Stomach (tissue), 8 donors: ENCODE measurements at regions not wholly inside any gene's neighbourhood (a gene's known extent, or its start where the extent isn't known, plus 50 kb on each side); places are given as distances from the start of the nearest gene placed in this dataset.

Experiments used
- DNase-seq, 2 donors: peaks; one replicate each; pipeline versions ENCODE4 v3.0.0 to v3.0.0-alpha.2; 2013 to 2019
- H3K27ac ChIP-seq, 5 donors: fragments of 200-600 bp in 4 of 5; sonication (generic) in 4 of 5; one replicate each; pipeline ENCODE4 v1.5.1; 2013 to 2019; ENCODE audit warnings: mild to moderate bottlenecking in 1 of 5, moderate library complexity in 1 of 5
- H3K27me3 ChIP-seq, 3 donors: fragments of 200-600 bp; sonication (generic); one replicate each; pipeline ENCODE4 v1.5.1; 2017 to 2019; ENCODE audit warnings: mixed run types in 1 of 3
- H3K36me3 ChIP-seq, 4 donors: fragments of 200-600 bp; sonication (generic); 1 replicate in 3 of 4; 2 replicates in 1 of 4; pipeline ENCODE4 v1.5.1; 2016 to 2019
- H3K4me1 ChIP-seq, 4 donors: fragments of 200-600 bp; sonication (generic); one replicate each; pipeline ENCODE4 v1.5.1; 2016 to 2019
- H3K4me3 ChIP-seq, 4 donors: fragments of 200-600 bp; sonication (generic) in 3 of 4; one replicate each; pipeline ENCODE4 v1.5.1; 2016 to 2019; ENCODE audit warnings: mild to moderate bottlenecking in 1 of 4
- H3K9me3 ChIP-seq, 4 donors: fragments of 200-600 bp; sonication (generic); one replicate each; pipeline ENCODE4 v1.5.1; 2016 to 2019
- EP300 ChIP-seq: sonication (generic); formaldehyde crosslinking; IDR thresholded peaks from one replicate; pipeline ENCODE4 v1.6.1; 2017; ENCODE audit warnings: antibody characterized with exemption
- POLR2A ChIP-seq, 4 donors: fragments of 450-650 bp; IDR thresholded peaks; one replicate each; pipeline ENCODE4 v1.6.1; 2016; ENCODE audit warnings: antibody characterized with exemption in 4 of 4, control low read depth in 2 of 4, mild to moderate bottlenecking in 1 of 4, moderate library complexity in 1 of 4
- POLR2AphosphoS5 ChIP-seq, 3 donors: sonication (generic); formaldehyde crosslinking; IDR thresholded peaks; one replicate each; pipeline ENCODE4 v1.6.1; 2016; ENCODE audit warnings: antibody characterized with exemption in 3 of 3
- WGBS, 5 donors: extraction: QIAGEN DNeasy Blood & Tissue Kit in 3 of 5; methylation state at CpG; one replicate each; pipeline versions ENCODE4 v1.1.5 to v1.1.7; 2013 to 2018; 5-methylcytosine and 5-hydroxymethylcytosine counted together
- intact Hi-C: fragments of 100-400 bp; cut with DNase I; formaldehyde crosslinking; loops from one replicate; pipeline ENCODE4 v1.15.1; 2023; ENCODE audit warnings: low total_unique reads
- TF ChIP-seq, protein P1 (sequence below), 7 experiments: fragments of 450-650 bp in 4 of 7; fragments of 200-600 bp in 3 of 7; sonication (generic) in 3 of 7; IDR thresholded peaks; one replicate each; pipeline ENCODE4 v1.5.1; 2016 to 2019; ENCODE audit warnings: antibody characterized with exemption in 7 of 7, control low read depth in 2 of 7, mild to moderate bottlenecking in 1 of 7
- donor health status: healthy with polysubstance abuse.
- donor health status: Bipolar disorder and iron deficiency.
- donor health status: healthy.

DNA sequence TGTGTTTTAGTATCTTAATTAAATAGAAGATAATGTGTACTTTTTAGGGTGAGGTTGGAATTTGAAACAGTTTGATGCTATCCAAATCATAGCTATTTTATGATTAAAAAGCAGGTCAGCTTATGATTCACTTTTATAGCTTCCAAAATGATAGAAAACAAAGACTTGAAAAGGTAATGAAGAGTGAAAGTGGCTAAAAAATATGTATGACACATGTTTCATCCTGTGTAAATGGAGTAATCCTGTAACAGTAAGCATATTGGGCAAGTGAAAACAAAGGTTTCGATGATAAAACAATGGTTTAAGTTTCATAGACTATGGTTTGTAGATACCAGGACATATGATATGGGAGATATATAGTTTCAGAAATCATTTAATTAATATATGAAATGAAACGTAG, 456.2 kb downstream of the PCDH20 start:
- H3K4me1 ChIP-seq = no peaks in the 10 kb centered on the region
- WGBS, 5 donors = 67 to 90% (median 78%) methylated on average over 2 of the region's 2 CpGs
- H3K27ac ChIP-seq = no peak overlapping the region
- DNase-seq = no peak
- TF ChIP-seq EP300 (no peak), POLR2A (IDR thresholded peaks at IDR 0.05) (no peak), POLR2AphosphoS5 (IDR thresholded peaks at IDR 0.05) (no peak)
- no peaks in the 10 kb centered on the region for H3K36me3 ChIP-seq
- intact Hi-C loops = no loop called here
- H3K4me3 ChIP-seq = no peak overlapping the region
- H3K9me3 ChIP-seq = no peaks in the 10 kb centered on the region
- H3K27me3 ChIP-seq = no peaks in the 10 kb centered on the region

DNA sequence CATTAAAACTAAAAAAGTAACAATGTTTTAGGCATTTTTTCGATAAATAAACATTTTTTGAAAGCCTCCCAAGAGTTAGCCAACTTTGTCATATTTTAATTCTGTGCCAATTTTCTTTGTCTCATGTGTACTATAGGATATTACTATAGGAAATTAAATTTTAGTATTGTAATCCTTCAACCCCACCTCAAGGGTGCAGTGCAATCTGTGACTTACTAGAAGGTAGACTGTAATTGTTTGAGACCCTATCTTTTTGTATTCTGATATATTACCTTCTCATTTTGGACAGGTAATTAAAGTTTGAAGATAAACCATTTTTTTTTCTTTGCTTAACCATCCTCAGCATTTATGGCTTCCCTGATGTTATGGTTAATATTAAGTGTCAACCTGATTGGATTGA, 457.8 kb downstream of the PCDH20 start:
- Histone ChIP-seq H3K9me3 (no peaks in the 10 kb centered on the region), H3K27me3 (no peaks in the 10 kb centered on the region), H3K4me3 (no peak overlapping the region), H3K4me1 (no peaks in the 10 kb centered on the region), H3K36me3 (no peaks in the 10 kb centered on the region), H3K27ac (no peak overlapping the region)
- TF ChIP-seq POLR2AphosphoS5 (IDR thresholded peaks at IDR 0.05) (no peak), POLR2A (IDR thresholded peaks at IDR 0.05) (no peak), EP300 (no peak)
- TF ChIP-seq, protein P1, sequence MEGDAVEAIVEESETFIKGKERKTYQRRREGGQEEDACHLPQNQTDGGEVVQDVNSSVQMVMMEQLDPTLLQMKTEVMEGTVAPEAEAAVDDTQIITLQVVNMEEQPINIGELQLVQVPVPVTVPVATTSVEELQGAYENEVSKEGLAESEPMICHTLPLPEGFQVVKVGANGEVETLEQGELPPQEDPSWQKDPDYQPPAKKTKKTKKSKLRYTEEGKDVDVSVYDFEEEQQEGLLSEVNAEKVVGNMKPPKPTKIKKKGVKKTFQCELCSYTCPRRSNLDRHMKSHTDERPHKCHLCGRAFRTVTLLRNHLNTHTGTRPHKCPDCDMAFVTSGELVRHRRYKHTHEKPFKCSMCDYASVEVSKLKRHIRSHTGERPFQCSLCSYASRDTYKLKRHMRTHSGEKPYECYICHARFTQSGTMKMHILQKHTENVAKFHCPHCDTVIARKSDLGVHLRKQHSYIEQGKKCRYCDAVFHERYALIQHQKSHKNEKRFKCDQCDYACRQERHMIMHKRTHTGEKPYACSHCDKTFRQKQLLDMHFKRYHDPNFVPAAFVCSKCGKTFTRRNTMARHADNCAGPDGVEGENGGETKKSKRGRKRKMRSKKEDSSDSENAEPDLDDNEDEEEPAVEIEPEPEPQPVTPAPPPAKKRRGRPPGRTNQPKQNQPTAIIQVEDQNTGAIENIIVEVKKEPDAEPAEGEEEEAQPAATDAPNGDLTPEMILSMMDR (IDR thresholded peaks at IDR 0.05) = no peak
- DNase-seq = no peak
- intact Hi-C loops = no loop called here
- 18 to 50% (median 34%) methylated on average over 1 of the region's 1 CpG for WGBS, 5 donors

DNA sequence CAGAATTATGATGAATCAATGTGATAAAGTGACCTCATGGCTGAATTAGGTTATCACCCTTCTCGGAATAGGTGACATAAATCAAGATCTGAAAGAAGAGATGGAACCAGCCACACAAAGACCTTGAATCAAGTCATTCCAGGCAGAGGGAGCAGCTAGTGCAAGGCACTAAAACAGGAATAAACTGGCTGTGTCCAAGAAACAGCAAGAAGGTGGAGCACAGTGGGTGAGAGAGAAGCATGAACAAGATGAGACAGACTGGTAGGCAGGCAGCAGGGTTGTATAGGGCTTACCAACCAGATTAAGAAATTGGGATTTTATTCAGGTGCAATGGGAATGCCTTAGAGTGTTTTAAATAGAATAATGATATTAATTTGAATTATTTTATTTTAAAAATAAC, 470.3 kb downstream of the PCDH20 start:
- peaks cover 0 to 8% (median 0%) of the 10 kb centered on the region in 4 donors for H3K9me3 ChIP-seq
- H3K27ac ChIP-seq = no peak overlapping the region
- WGBS, 5 donors = 0 to 52% (median 29%) methylated on average over 1 of the region's 1 CpG
- TF ChIP-seq EP300 (no peak), POLR2AphosphoS5 (IDR thresholded peaks at IDR 0.05) (no peak), POLR2A (IDR thresholded peaks at IDR 0.05) (no peak)
- TF ChIP-seq, protein P1 (IDR thresholded peaks at IDR 0.05) = no peak
- intact Hi-C loops = no loop called here
- DNase-seq = no peak
- no peaks in the 10 kb centered on the region for H3K36me3 ChIP-seq
- no peaks in the 10 kb centered on the region for H3K4me1 ChIP-seq
- H3K27me3 ChIP-seq = no peaks in the 10 kb centered on the region
- no peak overlapping the region for H3K4me3 ChIP-seq

DNA sequence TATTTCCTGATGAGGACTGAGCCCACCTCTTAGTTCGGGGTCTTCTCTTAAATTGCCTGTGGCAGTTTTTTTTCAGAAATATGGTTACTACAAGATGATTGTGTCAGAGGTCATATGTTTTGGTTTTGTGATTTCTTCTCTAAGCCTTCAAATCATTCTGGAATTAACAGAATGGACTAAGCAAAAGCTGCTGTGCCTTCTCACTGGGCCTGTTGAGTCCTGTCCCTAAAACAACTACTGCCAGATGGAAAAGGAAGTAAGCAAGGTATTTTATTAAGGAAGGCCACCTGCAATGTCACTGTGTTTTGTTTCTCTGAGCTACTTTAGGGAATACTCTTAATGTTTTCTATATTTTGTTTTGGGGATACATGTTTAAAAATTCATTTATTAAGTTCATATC, 470.8 kb downstream of the PCDH20 start:
- no peak for DNase-seq
- Histone ChIP-seq H3K27me3 (no peaks in the 10 kb centered on the region), H3K4me3 (no peak overlapping the region), H3K4me1 (no peaks in the 10 kb centered on the region), H3K36me3 (no peaks in the 10 kb centered on the region), H3K27ac (no peak overlapping the region), H3K9me3 (peaks cover 0 to 6% (median 0%) of the 10 kb centered on the region in 4 donors)
- intact Hi-C loops = no loop called here
- no peak for TF ChIP-seq EP300
- no peak for TF ChIP-seq POLR2A (IDR thresholded peaks at IDR 0.05)
- TF ChIP-seq, protein P1 (IDR thresholded peaks at IDR 0.05) = no peak
- TF ChIP-seq POLR2AphosphoS5 (IDR thresholded peaks at IDR 0.05) = no peak
- WGBS, 5 donors = 55 to 80% (median 73%) methylated on average over 1 of the region's 1 CpG

DNA sequence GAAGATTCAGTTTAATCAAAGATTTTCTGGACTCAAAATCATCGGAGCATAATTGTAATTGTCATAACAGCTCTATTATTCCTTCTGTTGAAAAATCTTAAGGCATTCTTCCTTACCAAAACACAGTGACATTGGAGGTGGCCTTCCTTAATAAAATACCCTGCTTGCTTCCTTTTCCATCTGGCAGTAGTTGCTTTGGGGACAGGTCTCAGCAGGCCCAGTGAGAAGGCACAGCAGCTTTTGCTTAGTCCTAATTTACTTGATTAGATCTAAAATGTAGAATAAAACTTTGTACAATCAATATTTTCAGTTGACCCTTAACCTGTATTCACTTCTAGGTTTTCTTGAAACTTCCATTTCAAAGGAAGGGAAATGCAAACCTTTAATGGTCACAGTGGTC, 471.6 kb downstream of the PCDH20 start:
- TF ChIP-seq POLR2A (IDR thresholded peaks at IDR 0.05) = no peak
- TF ChIP-seq EP300 = no peak
- TF ChIP-seq, protein P1 (IDR thresholded peaks at IDR 0.05) = no peak
- no peak for TF ChIP-seq POLR2AphosphoS5 (IDR thresholded peaks at IDR 0.05)
- no peaks in the 10 kb centered on the region for H3K36me3 ChIP-seq
- H3K4me1 ChIP-seq = no peaks in the 10 kb centered on the region
- WGBS, 5 donors = 84 to 95% (median 89%) methylated on average over 1 of the region's 1 CpG
- no peak for DNase-seq
- H3K4me3 ChIP-seq = no peak overlapping the region
- H3K27ac ChIP-seq = no peak overlapping the region
- no peaks in the 10 kb centered on the region for H3K27me3 ChIP-seq
- no peaks in the 10 kb centered on the region for H3K9me3 ChIP-seq
- intact Hi-C loops = no loop called here
